Naive thymus-derived CD8-positive, alpha-beta T cell (primary cell): ENCODE measurements at regions not wholly inside any gene's neighbourhood (a gene's known extent, or its start where the extent isn't known, plus 50 kb on each side); places are given as distances from the start of the nearest gene placed in this dataset.

Source experiments
- ATAC-seq, 2 donors: fragments of 150-1000 bp; cut with Tn5 transposase in 1 of 2; sonication (Bioruptor Pico), chemical (Tn5 transposase) in 1 of 2; 1 replicate in 1 of 2; 2 replicates in 1 of 2; pipeline ENCODE4 v1.10.0; 2021; ENCODE audit warnings: mild to moderate bottlenecking in 2 of 2, moderate library complexity in 2 of 2
- POLR2A ChIA-PET: fragments of 350-600 bp; sonication (Branson Sonifier 250); formaldehyde crosslinking; loops from one replicate; lab custom pipeline; 2021; ENCODE audit warnings: antibody characterized with exemption; lab: Charles Lee
- DNase-seq, 10 donors: peaks; one replicate each; pipeline versions ENCODE4 v3.0.0 to v3.0.0-alpha.2; 2020 to 2022
- H3K27ac Mint-ChIP-seq, 10 donors: one replicate each; pipeline ENCODE4 v1.8.0; 2020 to 2022; ENCODE audit warnings: mild to moderate bottlenecking in 10 of 10, mixed read lengths in 10 of 10, moderate library complexity in 4 of 10, inconsistent platforms in 1 of 10
- H3K27me3 Mint-ChIP-seq, 5 donors: one replicate each; pipeline ENCODE4 v1.8.0; 2021 to 2022; ENCODE audit warnings: mixed read lengths in 5 of 5
- H3K36me3 Mint-ChIP-seq, 3 donors: one replicate each; pipeline ENCODE4 v1.8.0; 2020 to 2022; ENCODE audit warnings: mixed read lengths in 3 of 3, mild to moderate bottlenecking in 2 of 3, inconsistent platforms in 1 of 3
- H3K4me1 Mint-ChIP-seq, 4 donors: one replicate each; pipeline ENCODE4 v1.8.0; 2021 to 2022; ENCODE audit warnings: mixed read lengths in 4 of 4
- H3K4me3 Mint-ChIP-seq, 10 donors: one replicate each; pipeline ENCODE4 v1.8.0; 2020 to 2022; ENCODE audit warnings: mild to moderate bottlenecking in 10 of 10, mixed read lengths in 10 of 10, moderate library complexity in 6 of 10, inconsistent platforms in 1 of 10
- H3K9me3 Mint-ChIP-seq, 9 donors: one replicate each; pipeline ENCODE4 v1.8.0; 2020 to 2022; ENCODE audit warnings: mixed read lengths in 9 of 9, mild to moderate bottlenecking in 3 of 9, inconsistent platforms in 1 of 9, moderate library complexity in 1 of 9

DNA sequence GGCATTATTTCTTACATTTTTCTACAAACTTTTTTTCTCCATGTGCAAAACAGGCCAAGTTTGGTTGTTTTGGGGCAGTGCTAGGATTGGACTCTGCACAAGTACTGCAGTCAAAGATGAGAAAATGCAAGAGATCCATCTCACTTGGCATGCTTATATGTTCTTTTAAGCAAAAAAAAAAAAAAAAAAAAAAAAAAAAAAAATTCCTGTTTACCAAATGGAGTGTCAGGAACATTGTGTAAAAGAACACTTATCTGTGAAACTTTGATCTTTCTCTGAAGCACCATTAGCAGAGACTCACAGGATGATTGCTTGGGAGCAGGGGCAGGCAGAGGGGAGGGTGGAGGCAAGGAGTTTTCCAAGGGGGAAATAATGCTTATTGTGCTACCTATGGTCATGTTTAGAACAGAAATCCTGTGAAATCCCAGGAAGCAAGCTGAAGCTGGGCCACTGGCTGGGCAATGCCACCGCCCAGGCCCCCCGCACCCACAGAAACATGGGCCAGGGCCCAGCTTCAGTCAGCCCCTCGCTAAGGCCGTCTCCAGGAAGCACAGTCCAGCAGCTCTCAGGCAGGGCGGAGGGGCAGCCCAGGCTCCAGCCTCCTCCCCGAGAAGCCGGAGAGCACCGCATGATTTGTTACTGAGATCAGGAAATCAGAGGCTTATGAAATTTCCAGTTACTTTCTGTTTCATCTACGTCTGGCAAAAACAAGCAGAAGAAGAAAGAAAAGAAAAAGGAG lies 229.4 kb downstream of the ZNF516 start:
- Mint-ChIP-seq H3K27ac (peak overlapping the region in 1 of 10 donors; percentile 62), H3K9me3 (peaks cover 0 to 2% (median 0%) of the 10 kb centered on the region in 9 donors), H3K36me3 (no peaks in the 10 kb centered on the region), H3K4me1 (peaks cover 0 to 6% (median under 1%) of the 10 kb centered on the region in 4 donors), H3K27me3 (peaks cover 1 to 36% (median 11%) of the 10 kb centered on the region in 5 donors), H3K4me3 (no peak overlapping the region)
- ATAC-seq (no peak), DNase-seq (no peak)
- POLR2A ChIA-PET = no interaction called here

DNA sequence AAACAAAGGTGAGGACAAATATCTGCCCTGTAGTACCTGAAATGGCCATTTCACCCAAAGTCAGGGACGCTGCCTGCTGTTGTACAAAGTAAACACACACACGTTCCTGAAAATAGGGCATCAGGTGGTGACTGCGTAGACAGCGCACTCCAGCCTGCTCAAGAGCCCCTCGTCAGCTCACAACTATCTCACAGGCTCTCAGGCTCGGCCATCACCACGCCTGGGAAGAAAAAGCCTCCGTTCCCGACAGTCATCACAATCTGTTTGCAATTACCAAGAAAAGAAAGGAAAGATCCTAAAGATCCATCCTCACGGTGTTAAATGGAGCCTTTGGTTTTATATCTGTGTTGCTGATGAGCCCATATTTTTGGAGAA lies 230.2 kb downstream of the ZNF516 start:
- Mint-ChIP-seq H3K36me3 (no peaks in the 10 kb centered on the region), H3K27me3 (peaks cover 1 to 28% (median 11%) of the 10 kb centered on the region in 5 donors), H3K9me3 (no peaks in the 10 kb centered on the region), H3K4me3 (no peak overlapping the region), H3K4me1 (peaks cover 0 to 6% (median under 1%) of the 10 kb centered on the region in 4 donors), H3K27ac (no peak overlapping the region)
- POLR2A ChIA-PET = no interaction called here
- DNase-seq (no peak), ATAC-seq (no peak)

DNA sequence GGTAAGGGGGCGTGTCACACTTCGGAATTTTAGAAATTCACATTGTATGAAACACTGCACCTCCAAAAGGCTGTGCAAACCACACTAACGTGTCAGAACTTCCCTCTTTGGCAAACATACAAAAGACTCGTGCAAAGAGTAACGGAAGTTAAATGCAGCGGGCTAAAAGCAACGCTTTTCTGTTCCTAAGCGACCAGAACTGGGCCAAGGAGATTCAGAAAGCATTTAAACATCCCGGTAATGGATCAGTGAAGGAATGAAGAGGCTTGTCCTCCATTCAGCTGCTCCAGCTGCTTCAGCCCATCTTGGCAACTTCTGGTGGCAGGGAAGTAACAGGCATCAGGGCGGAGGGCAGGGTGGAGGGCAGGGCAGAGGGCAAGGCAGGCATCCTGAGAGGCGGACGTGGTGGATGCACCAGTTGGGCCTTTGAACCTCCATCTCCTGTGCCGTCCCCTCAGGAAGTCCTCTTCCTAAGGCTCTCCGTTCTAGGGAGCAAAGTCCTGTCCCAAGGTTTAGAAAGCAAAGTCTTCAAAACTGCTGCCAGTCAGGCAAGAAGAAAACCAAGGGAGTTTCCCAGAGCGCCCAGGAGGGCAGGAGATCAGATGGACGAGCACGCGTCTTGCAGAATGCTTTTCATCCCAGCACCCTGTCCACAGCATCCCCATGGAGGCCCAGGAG lies 230.7 kb downstream of the ZNF516 start:
- DNase-seq (no peak), ATAC-seq (no peak)
- Mint-ChIP-seq H3K9me3 (no peaks in the 10 kb centered on the region), H3K4me3 (no peak overlapping the region), H3K36me3 (no peaks in the 10 kb centered on the region), H3K4me1 (peaks cover 0 to 6% (median under 1%) of the 10 kb centered on the region in 4 donors), H3K27me3 (peaks cover 1 to 23% (median 11%) of the 10 kb centered on the region in 5 donors), H3K27ac (no peak overlapping the region)
- POLR2A ChIA-PET = no interaction called here

DNA sequence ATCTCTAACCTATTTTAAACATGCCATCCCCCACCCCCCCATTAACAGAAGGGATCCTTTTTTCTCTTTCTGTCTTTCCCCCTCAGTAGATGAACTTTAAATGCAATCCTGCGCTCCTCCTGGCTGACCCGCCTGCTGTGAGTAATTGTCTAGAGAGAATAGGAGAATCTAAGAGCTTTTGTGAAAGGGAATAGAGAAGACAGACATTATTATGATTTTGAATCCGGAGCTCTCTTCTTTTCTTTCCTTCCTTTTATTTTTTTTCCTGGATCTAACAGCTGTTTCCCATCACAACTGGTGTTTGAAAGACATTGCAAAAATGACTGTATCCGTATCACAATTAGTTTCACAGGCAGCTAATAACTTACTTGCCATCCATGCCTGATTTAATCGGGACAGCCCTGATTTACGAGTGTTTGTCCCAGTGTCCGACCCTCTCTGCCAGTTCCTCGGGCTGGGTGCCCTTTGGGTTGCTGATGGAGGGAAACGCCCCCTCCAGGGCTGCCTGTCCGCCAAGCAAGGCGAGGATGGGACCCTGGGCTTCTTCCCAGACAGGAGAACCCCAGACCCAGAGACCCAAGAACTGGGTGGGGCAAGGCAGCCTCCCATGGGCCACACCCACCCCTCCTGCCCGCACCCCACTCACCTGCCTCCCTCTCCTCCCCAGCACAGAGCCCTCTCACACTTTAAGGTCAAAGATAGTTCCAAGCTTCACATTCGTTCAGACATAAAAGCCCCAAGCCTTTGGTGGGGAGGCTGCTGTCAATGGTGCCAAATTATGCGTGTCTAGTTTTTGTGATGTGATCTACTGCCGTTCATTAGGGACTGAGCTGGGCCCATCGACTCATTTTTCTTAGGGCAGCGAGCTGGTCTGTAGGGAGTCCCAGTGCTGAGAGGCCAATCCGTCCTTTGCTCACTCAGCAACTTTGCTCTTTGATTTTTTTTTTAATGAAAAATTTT lies 231.7 kb downstream of the ZNF516 start:
- Mint-ChIP-seq H3K27me3 (peaks cover 1 to 25% (median 11%) of the 10 kb centered on the region in 5 donors), H3K9me3 (no peaks in the 10 kb centered on the region), H3K36me3 (no peaks in the 10 kb centered on the region), H3K4me3 (no peak overlapping the region), H3K4me1 (peaks cover 0 to 6% (median under 1%) of the 10 kb centered on the region in 4 donors), H3K27ac (peak overlapping the region in 2 of 10 donors; percentile 27 to 30)
- POLR2A ChIA-PET = no interaction called here
- ATAC-seq (no peak), DNase-seq (no peak)

DNA sequence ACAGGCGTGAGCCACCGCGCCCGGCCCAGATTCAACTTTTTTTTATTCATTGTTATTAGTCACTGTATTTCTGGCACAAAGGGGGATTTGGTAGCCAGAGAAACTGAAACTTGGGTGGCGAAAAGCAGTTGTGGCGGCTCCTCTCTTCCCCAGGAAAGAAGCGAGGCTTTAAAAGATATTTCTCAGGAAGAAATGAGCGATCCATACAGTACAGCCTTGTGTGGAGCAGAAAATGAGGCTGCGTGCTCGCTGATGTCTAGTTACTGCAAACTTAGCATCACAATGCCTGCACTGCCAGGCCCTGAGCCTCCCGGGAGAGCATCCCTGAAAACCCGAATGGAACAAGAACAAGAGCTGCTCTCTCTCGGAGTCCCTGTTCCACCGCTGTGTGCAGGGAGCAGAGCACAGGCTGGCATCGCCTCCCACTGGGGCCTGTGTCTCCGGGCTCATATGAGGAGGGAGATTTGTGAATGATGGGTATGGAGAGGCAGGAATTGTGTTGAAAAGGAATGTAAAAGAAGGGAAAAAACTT lies 234.0 kb downstream of the ZNF516 start:
- Mint-ChIP-seq H3K27me3 (peaks cover 3 to 20% (median 5%) of the 10 kb centered on the region in 5 donors), H3K9me3 (no peaks in the 10 kb centered on the region), H3K4me1 (peaks cover 0 to 5% (median under 1%) of the 10 kb centered on the region in 4 donors), H3K36me3 (no peaks in the 10 kb centered on the region), H3K27ac (no peak overlapping the region), H3K4me3 (no peak overlapping the region)
- no peak for ATAC-seq
- POLR2A ChIA-PET = no interaction called here
- no peak for DNase-seq

DNA sequence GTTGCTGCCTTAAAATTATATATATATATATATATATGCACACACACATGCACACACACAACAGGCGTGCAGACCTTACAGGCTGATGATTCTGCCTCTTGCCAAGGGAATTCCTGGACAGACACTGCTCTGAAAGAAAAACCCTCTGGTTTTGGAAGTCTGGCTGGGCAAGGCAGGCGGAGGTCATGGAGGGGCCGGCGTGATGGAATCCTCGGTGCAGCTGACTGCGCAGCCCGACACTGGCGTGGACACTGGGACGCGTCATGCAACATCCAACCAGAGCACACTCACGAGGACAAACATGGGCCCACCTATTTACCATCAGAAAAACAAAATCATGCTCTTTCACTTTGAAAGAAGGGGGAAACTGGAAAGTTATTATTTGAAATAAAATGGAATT lies 235.3 kb downstream of the ZNF516 start:
- DNase-seq (no peak), ATAC-seq (no peak)
- Mint-ChIP-seq H3K4me1 (peaks cover 0 to 2% (median under 1%) of the 10 kb centered on the region in 4 donors), H3K4me3 (no peak overlapping the region), H3K9me3 (no peaks in the 10 kb centered on the region), H3K27ac (no peak overlapping the region), H3K27me3 (peaks cover 4 to 20% (median 8%) of the 10 kb centered on the region in 5 donors), H3K36me3 (no peaks in the 10 kb centered on the region)
- POLR2A ChIA-PET = no interaction called here

DNA sequence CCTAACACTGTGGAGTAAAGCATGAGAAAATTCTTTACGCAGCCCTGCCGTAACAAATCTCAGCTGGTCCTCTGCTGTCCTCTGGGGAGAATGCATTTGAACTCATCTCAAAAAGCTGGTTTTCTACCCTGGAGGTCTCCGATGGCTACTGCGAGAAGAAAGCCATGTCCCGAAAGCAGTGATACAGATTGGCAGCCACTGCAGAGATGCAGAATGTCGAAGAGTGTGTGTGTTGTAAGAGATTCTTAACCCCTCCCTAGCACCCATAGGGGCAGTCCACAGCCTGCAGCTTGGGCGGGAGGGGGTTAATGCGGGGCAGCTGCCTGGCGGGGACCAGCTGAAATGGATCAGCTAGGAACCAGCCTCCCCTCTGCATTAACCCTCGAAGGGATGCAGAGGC lies 235.9 kb downstream of the ZNF516 start:
- no peaks in the 10 kb centered on the region for H3K36me3 Mint-ChIP-seq
- H3K4me1 Mint-ChIP-seq = peaks cover 0 to 2% (median 0%) of the 10 kb centered on the region in 4 donors
- H3K9me3 Mint-ChIP-seq = no peaks in the 10 kb centered on the region
- POLR2A ChIA-PET = no interaction called here
- no peak overlapping the region for H3K27ac Mint-ChIP-seq
- ATAC-seq = no peak
- no peak for DNase-seq
- H3K27me3 Mint-ChIP-seq = peaks cover 6 to 20% (median 8%) of the 10 kb centered on the region in 5 donors
- H3K4me3 Mint-ChIP-seq = no peak overlapping the region

DNA sequence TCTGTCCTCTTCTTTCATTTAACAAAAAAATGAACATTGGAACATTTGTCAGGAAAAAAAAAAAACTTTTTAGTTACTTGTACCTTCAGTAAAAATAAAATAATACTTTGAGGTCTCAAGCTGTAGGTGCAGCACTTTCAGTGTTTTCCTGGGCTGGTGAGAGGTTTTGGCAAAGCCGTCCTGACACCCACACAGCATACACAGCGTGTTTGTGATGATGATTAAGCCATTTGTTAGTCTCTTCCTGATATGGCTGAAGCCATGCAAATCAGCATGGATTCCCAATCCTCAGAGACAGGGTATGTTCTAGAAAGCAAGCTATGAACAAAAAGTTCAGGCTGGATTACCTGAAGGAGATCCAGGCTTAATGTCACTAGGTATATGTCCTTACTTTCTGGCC lies 236.8 kb downstream of the ZNF516 start:
- DNase-seq = no peak
- H3K9me3 Mint-ChIP-seq = no peaks in the 10 kb centered on the region
- no peak overlapping the region for H3K4me3 Mint-ChIP-seq
- POLR2A ChIA-PET = no interaction called here
- H3K27me3 Mint-ChIP-seq = peaks cover 6 to 20% (median 8%) of the 10 kb centered on the region in 5 donors
- H3K36me3 Mint-ChIP-seq = no peaks in the 10 kb centered on the region
- peaks cover 0 to 2% (median 0%) of the 10 kb centered on the region in 4 donors for H3K4me1 Mint-ChIP-seq
- H3K27ac Mint-ChIP-seq = no peak overlapping the region
- no peak for ATAC-seq

DNA sequence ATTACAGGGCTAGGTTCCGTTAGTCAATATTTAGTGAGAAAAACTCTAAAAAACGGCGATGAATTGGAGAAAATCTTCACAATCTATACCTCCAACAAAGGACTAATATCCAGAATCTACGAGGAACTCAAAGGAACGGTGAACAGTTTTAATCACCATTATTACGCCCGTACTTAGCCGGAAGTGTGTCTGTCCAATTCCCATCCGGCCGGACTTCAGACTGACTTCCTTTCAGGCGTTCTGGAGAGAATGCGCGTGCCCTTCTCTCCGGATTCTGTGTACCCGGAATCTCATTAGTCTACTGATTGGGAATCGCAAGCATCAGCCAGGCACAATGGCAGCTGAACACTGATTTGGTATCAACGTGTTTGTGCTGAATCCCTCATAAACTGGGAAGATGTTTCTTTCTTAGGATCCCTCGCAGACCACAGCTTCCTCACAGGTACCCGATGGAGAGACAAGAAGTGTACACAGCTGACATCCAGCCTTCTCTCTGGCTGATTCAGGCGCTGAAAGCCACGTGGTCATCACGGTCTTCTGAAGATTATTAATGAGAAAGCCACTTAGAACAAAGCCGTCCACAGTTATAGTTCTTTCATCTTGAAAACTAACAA lies 239.9 kb downstream of the ZNF516 start:
- POLR2A ChIA-PET = no interaction called here
- peak overlapping the region in 1 of 10 donors; percentile 71 for H3K27ac Mint-ChIP-seq
- DNase-seq = no peak
- no peaks in the 10 kb centered on the region for H3K4me1 Mint-ChIP-seq
- peak overlapping the region in 1 of 10 donors; percentile 41 for H3K4me3 Mint-ChIP-seq
- H3K9me3 Mint-ChIP-seq = no peaks in the 10 kb centered on the region
- ATAC-seq = no peak
- H3K36me3 Mint-ChIP-seq = no peaks in the 10 kb centered on the region
- H3K27me3 Mint-ChIP-seq = peaks cover 4 to 14% (median 10%) of the 10 kb centered on the region in 5 donors

DNA sequence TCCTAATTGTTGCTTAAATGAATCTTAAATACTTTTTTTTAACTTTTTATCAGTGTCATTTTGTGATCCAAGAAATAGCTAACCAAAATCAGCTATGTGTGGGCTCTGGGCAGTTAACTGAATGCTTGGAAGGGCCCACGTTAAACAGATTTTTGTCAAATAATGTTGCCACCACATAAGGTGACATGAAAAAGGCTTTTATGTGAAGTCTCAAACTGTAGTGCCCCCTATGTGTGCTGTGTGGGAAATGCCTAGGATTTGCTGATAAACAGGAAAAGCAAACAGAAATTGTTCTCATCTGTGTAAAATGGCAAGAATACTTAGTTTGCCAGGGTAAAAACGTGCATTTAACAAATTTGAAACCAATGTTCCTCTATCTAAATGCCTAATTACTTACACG lies 242.2 kb downstream of the ZNF516 start:
- no peaks in the 10 kb centered on the region for H3K36me3 Mint-ChIP-seq
- H3K9me3 Mint-ChIP-seq = no peaks in the 10 kb centered on the region
- POLR2A ChIA-PET = no interaction called here
- H3K4me3 Mint-ChIP-seq = no peak overlapping the region
- DNase-seq (no peak), ATAC-seq (no peak)
- H3K27ac Mint-ChIP-seq = no peak overlapping the region
- no peaks in the 10 kb centered on the region for H3K4me1 Mint-ChIP-seq
- H3K27me3 Mint-ChIP-seq = peaks cover 4 to 11% (median 7%) of the 10 kb centered on the region in 5 donors

DNA sequence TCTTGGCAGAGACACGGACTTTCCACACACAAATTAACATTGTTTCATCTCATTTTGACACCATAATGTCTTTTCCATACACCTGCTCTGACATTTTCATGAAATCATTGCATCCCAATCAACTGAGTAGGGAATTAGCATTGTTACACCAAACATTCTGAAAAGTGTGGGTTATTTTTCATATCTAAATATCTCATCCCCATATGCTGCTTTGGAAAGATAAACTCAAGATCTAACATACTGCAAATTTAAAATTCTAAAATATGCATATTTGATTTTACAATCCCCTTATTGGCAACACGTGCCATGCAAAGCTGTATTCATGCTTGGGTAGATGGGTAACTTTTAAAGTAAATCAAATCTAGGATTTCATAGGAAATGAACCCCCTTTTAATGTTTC lies 242.9 kb downstream of the ZNF516 start:
- POLR2A ChIA-PET = no interaction called here
- no peaks in the 10 kb centered on the region for H3K4me1 Mint-ChIP-seq

DNA sequence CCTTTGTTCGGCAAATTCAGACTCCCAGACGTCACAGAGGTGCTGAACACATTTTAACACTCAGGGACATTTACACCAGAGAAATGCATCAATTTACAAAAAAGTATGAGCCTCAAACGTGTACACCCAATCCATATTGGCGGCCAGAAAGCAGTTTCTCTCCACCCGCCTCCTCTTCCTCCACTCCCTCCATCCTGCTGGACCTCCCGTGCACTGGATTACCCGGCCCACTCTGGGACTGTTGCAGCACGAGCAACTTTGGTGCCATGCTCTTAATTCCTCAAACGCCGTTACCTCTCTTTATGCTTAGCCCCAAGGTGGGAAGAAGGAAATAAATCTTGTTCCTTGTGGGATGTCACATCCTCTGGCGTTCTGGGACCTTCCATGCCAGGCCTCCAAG lies 243.4 kb downstream of the ZNF516 start:
- no peaks in the 10 kb centered on the region for H3K36me3 Mint-ChIP-seq
- peaks cover 3 to 11% (median 7%) of the 10 kb centered on the region in 5 donors for H3K27me3 Mint-ChIP-seq
- no peaks in the 10 kb centered on the region for H3K4me1 Mint-ChIP-seq
- POLR2A ChIA-PET = no interaction called here
- H3K4me3 Mint-ChIP-seq = no peak overlapping the region
- DNase-seq = no peak
- no peak overlapping the region for H3K27ac Mint-ChIP-seq
- ATAC-seq = no peak
- no peaks in the 10 kb centered on the region for H3K9me3 Mint-ChIP-seq

More for the DNA sequence above, 242.9 kb downstream of the ZNF516 start:
- no peaks in the 10 kb centered on the region for H3K9me3 Mint-ChIP-seq
- ATAC-seq (no peak), DNase-seq (no peak)
- peaks cover 1 to 11% (median 7%) of the 10 kb centered on the region in 5 donors for H3K27me3 Mint-ChIP-seq
- H3K36me3 Mint-ChIP-seq = no peaks in the 10 kb centered on the region
- no peak overlapping the region for H3K4me3 Mint-ChIP-seq
- no peak overlapping the region for H3K27ac Mint-ChIP-seq
